ENCODE measurements at regions not wholly inside any gene's neighbourhood (a gene's known extent, or its start where the extent isn't known, plus 50 kb on each side); places are given as distances from the start of the nearest gene placed in this dataset.

- Histone ChIP-seq H3K27me3 (peaks cover 0 to 42% (median 11%) of the 10 kb centered on the region in 7 donors), H3K9me3 (no peaks in the 10 kb centered on the region), H3K4me1 (no peaks in the 10 kb centered on the region), H3K27ac (no peak overlapping the region), H3K4me3 (no peak overlapping the region), H3K36me3 (no peaks in the 10 kb centered on the region)
- ATAC-seq (no peak), DNase-seq (no peak)
- TF ChIP-seq, protein P1, sequence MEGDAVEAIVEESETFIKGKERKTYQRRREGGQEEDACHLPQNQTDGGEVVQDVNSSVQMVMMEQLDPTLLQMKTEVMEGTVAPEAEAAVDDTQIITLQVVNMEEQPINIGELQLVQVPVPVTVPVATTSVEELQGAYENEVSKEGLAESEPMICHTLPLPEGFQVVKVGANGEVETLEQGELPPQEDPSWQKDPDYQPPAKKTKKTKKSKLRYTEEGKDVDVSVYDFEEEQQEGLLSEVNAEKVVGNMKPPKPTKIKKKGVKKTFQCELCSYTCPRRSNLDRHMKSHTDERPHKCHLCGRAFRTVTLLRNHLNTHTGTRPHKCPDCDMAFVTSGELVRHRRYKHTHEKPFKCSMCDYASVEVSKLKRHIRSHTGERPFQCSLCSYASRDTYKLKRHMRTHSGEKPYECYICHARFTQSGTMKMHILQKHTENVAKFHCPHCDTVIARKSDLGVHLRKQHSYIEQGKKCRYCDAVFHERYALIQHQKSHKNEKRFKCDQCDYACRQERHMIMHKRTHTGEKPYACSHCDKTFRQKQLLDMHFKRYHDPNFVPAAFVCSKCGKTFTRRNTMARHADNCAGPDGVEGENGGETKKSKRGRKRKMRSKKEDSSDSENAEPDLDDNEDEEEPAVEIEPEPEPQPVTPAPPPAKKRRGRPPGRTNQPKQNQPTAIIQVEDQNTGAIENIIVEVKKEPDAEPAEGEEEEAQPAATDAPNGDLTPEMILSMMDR (IDR thresholded peaks at IDR 0.05), result no peak
- intact Hi-C loops (cut with DNase I), result no loop called here
- 69 to 75% methylated on average over 6 of the region's 6 CpGs for WGBS, 2 donors
These were observed 299.6 kb downstream of the NPHP4 start for GRCh38 chr1:5692664-5693063.

DNA sequence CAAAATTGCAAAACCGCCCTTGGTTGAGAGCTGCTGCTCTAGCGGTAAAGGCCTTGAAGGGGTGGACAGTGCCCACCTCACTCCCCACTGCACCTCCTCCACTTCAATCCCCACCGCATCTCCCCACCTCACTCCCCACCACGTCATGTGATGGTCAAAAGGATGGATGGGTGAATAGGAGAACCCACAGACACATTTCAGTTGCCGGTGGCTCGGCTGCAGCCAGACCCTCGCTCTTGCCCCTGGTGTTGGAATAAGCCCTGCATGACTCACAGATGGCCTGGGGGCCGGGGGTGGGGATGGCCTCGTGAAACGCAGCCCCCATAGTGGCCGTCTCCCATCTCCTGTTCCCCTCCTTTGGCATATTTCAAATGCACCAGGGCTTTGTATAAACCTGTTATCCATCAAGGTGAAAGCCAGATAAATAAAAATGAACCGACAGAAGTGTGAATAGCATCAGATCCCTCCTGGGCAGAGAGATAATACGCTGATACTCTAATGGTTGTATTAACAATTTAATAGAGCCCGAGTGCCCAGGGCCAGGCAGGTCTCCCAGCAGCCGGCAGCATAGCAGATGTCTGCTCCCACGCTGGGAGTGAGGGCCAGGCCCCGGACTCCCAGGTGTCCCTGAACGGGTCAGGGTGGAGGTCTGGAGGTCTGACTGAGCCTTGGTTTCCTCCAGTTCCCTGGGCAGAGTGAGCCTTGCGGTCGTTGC, 300.3 kb downstream of the NPHP4 start:
- H3K27ac ChIP-seq, result no peak overlapping the region

DNA sequence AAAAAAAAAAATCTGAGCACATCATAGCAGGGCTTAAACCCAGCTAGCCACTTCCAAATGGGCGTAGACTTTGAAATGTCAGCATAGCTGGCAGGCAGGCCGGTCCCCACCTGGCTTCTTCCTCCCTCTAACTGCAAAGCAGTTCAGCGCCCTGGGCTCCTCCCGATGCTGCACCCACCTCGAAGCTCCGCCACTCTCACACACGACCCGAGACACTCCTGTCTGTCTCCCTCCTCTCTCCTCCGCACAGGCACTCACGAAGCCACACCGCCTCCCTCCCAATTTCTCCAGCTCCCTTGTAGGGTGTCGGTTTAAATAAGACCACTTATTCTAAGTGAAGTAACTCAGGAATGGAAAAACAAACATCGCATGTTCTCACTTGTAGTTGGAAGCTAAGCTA, 301.3 kb downstream of the NPHP4 start:
- 63 to 64% methylated on average over 13 of the region's 13 CpGs for WGBS, 2 donors
- Histone ChIP-seq H3K4me1 (no peaks in the 10 kb centered on the region), H3K27ac (no peak overlapping the region), H3K9me3 (no peaks in the 10 kb centered on the region), H3K4me3 (no peak overlapping the region), H3K27me3 (peaks cover 0 to 49% (median 11%) of the 10 kb centered on the region in 7 donors), H3K36me3 (no peaks in the 10 kb centered on the region)
- TF ChIP-seq, protein P1 (IDR thresholded peaks at IDR 0.05), result no peak
- intact Hi-C loops (cut with DNase I), result no loop called here
- no peak for ATAC-seq
- DNase-seq, result no peak

More for the DNA sequence above, 300.3 kb downstream of the NPHP4 start:
- TF ChIP-seq, protein P1 (IDR thresholded peaks at IDR 0.05), result no peak
- ATAC-seq (no peak), DNase-seq (no peak)
- Histone ChIP-seq H3K4me1 (no peaks in the 10 kb centered on the region), H3K4me3 (no peak overlapping the region), H3K9me3 (no peaks in the 10 kb centered on the region), H3K27me3 (peaks cover 0 to 42% (median 11%) of the 10 kb centered on the region in 7 donors), H3K36me3 (no peaks in the 10 kb centered on the region)
- intact Hi-C loops (cut with DNase I), result no loop called here
- 69 to 70% methylated on average over 20 of the region's 20 CpGs for WGBS, 2 donors

- TF ChIP-seq, protein P1 (IDR thresholded peaks at IDR 0.05), result no peak
- H3K36me3 ChIP-seq, result no peaks in the 10 kb centered on the region
- no peak for DNase-seq
- H3K9me3 ChIP-seq, result no peaks in the 10 kb centered on the region
- H3K4me3 ChIP-seq, result no peak overlapping the region
- H3K4me1 ChIP-seq, result no peaks in the 10 kb centered on the region
- ATAC-seq, result no peak
- intact Hi-C loops (cut with DNase I), result no loop called here
- 50 to 71% methylated on average over 3 of the region's 3 CpGs for WGBS, 2 donors
- H3K27ac ChIP-seq, result no peak overlapping the region
- peaks cover 0 to 50% (median 11%) of the 10 kb centered on the region in 7 donors for H3K27me3 ChIP-seq
These were observed 301.9 kb downstream of the NPHP4 start for GRCh38 chr1:5690291-5690690.

Measured in heart right ventricle (tissue), 16 donors.